A673 (cell line): ENCODE measurements at regions not wholly inside any gene's neighbourhood (a gene's known extent, or its start where the extent isn't known, plus 50 kb on each side); places are given as distances from the start of the nearest gene placed in this dataset.
"Not testable (repeated sequence)": the region's sequence is repeated elsewhere in the genome, so short reads cannot be mapped to it uniquely, and the experiment has no call there.

Source experiments
- BruUV-seq: library from RNA; stranded (reverse); fragments of 400-500 nt; replicated peaks from 2 replicates; lab custom pipeline; 2021; lab: Mats Ljungman, UMichigan
- CTCF ChIA-PET: fragments of 300-600 bp; sonication (Branson Sonifier 250); formaldehyde crosslinking; loops from one replicate; lab custom pipeline; 2022; ENCODE audit warnings: antibody characterized with exemption; lab: Charles Lee
- POLR2A ChIA-PET: fragments of 300-600 bp; sonication (Branson Sonifier 250); formaldehyde crosslinking; loops from one replicate; lab custom pipeline; 2022; ENCODE audit warnings: antibody characterized with exemption; ENCODE audit not compliant: low non-redundant PET; lab: Charles Lee
- DNase-seq: peaks from one replicate; pipeline ENCODE4 v3.0.0-alpha.2; 2015; ENCODE audit warnings: low spot score
- H3K27ac ChIP-seq: fragments of 200-600 bp; sonication (generic); 2 replicates; pipeline ENCODE4 v1.5.1; 2016; ENCODE audit warnings: mixed run types, low read depth, mild to moderate bottlenecking, mixed read lengths, antibody characterized with exemption, low read length; ENCODE audit not compliant: poor library complexity, severe bottlenecking
- H3K27me3 ChIP-seq: fragments of 200-600 bp; sonication (generic); replicated peaks from 2 replicates; pipeline ENCODE4 v1.6.1; 2017; ENCODE audit warnings: mixed run types, low read depth, mild to moderate bottlenecking, mixed read lengths, antibody characterized with exemption, low read length; ENCODE audit not compliant: insufficient read depth, poor library complexity
- H3K36me3 ChIP-seq: fragments of 200-600 bp; sonication (generic); 2 replicates; pipeline ENCODE4 v1.6.1; 2016; ENCODE audit warnings: mixed run types, mild to moderate bottlenecking, mixed read lengths, antibody characterized with exemption, low read length; ENCODE audit not compliant: insufficient read depth, poor library complexity, severe bottlenecking
- H3K4me1 ChIP-seq: fragments of 200-600 bp; sonication (generic); 2 replicates; pipeline ENCODE4 v1.6.1; 2017; ENCODE audit warnings: mixed run types, mild to moderate bottlenecking, mixed read lengths, antibody characterized with exemption, low read length; ENCODE audit not compliant: insufficient read depth, poor library complexity, severe bottlenecking
- H3K4me3 ChIP-seq: fragments of 200-600 bp; sonication (generic); 2 replicates; pipeline ENCODE4 v1.5.1; 2016; ENCODE audit warnings: low read depth, mixed run types, mild to moderate bottlenecking, mixed read lengths, low read length; ENCODE audit not compliant: poor library complexity, severe bottlenecking
- H3K9me3 ChIP-seq: fragments of 200-600 bp; sonication (generic); 2 replicates; pipeline ENCODE4 v1.6.1; 2016; ENCODE audit warnings: mixed run types, low read depth, mild to moderate bottlenecking, mixed read lengths, antibody characterized with exemption, low read length; ENCODE audit not compliant: poor library complexity, severe bottlenecking
- CTCF ChIP-seq: fragments of 300-800, 200-600 bp; sonication (generic); conservative IDR thresholded peaks from 2 replicates; pipeline ENCODE4 v1.5.1; 2017; ENCODE audit warnings: low read depth, mild to moderate bottlenecking, antibody characterized with exemption, low read length, moderate library complexity, mixed read lengths
- EZH2 ChIP-seq: fragments of 200-600 bp; sonication (generic); IDR thresholded peaks from 2 replicates; pipeline ENCODE4 v1.6.1; 2017; ENCODE audit warnings: borderline replicate concordance, low read depth, mild to moderate bottlenecking, mixed read lengths, antibody characterized with exemption, low read length; ENCODE audit not compliant: poor library complexity, severe bottlenecking
- intact Hi-C: fragments of 100-400 bp; cut with micrococcal nuclease; formaldehyde crosslinking; loops from one replicate; pipeline ENCODE4 v1.10.0; 2022; ENCODE audit not compliant: unreplicated experiment

GRCh38 chr12:54125708-54126028 lies 63.1 kb downstream of the SMUG1 start:
- peaks cover 19% of the 10 kb centered on the region for H3K4me1 ChIP-seq
- H3K36me3 ChIP-seq, H3K27ac ChIP-seq, BruUV-seq, H3K27me3 ChIP-seq, H3K9me3 ChIP-seq, intact Hi-C loops, DNase-seq: not testable (repeated sequence)
- peak overlapping the region; percentile 49 for H3K4me3 ChIP-seq
- POLR2A ChIA-PET: interaction anchor here (0.7 kb wide), 1 partner anchor 170 kb away, joined by 9 read pairs; no protein-coding TSS in a partner anchor
- CTCF ChIA-PET: interaction anchor here (0.7 kb wide), 2 partner anchors 93 to 804 kb away, joined by 3 to 13 read pairs; partner anchors contain the start of genes AAAS and HOXC5

- ChIA-PET CTCF (interaction anchor here (0.7 kb wide), 2 partner anchors 93 to 805 kb away, joined by 3 to 13 read pairs; partner anchors contain the start of genes AAAS and HOXC5), POLR2A (interaction anchor here (0.7 kb wide), 1 partner anchor 171 kb away, joined by 9 read pairs; no protein-coding TSS in a partner anchor)
- intact Hi-C loops: no loop called here
- H3K27ac ChIP-seq: peak overlapping the region; percentile 51
- peak overlapping the region; percentile 49 for H3K4me3 ChIP-seq
- H3K27me3 ChIP-seq: no peaks in the 10 kb centered on the region
- BruUV-seq: no TSS peak
- H3K4me1 ChIP-seq: peaks cover 19% of the 10 kb centered on the region
- no peaks in the 10 kb centered on the region for H3K9me3 ChIP-seq
- no peak for DNase-seq
- no peaks in the 10 kb centered on the region for H3K36me3 ChIP-seq
- TF ChIP-seq EZH2 (no peak), CTCF (no peak)
Measured at GRCh38 chr12:54126029-54126695, 62.6 kb downstream of the SMUG1 start.

- H3K4me1 ChIP-seq: peaks cover 19% of the 10 kb centered on the region
- intact Hi-C loops: no loop called here
- no peaks in the 10 kb centered on the region for H3K27me3 ChIP-seq
- TF ChIP-seq CTCF (no peak), EZH2 (no peak)
- POLR2A ChIA-PET: no interaction called here
- no peaks in the 10 kb centered on the region for H3K36me3 ChIP-seq
- H3K9me3 ChIP-seq: no peaks in the 10 kb centered on the region
- H3K27ac ChIP-seq: no peak overlapping the region
- CTCF ChIA-PET: no interaction called here
- DNase-seq: peak; percentile 77
- peak overlapping the region; percentile 49 for H3K4me3 ChIP-seq
- no TSS peak for BruUV-seq
Measured at GRCh38 chr12:54126696-54127537, 61.9 kb downstream of the SMUG1 start.
